HG03280 (cell line): ENCODE measurements at regions not wholly inside any gene's neighbourhood (a gene's known extent, or its start where the extent isn't known, plus 50 kb on each side); places are given as distances from the start of the nearest gene placed in this dataset.

Experiments used
- ATAC-seq: cut with Tn5 transposase; IDR thresholded peaks from one replicate; pipeline ENCODE4 v1.9.1; 2021; ENCODE audit warnings: mild to moderate bottlenecking, moderate library complexity; ENCODE audit not compliant: unreplicated experiment

DNA sequence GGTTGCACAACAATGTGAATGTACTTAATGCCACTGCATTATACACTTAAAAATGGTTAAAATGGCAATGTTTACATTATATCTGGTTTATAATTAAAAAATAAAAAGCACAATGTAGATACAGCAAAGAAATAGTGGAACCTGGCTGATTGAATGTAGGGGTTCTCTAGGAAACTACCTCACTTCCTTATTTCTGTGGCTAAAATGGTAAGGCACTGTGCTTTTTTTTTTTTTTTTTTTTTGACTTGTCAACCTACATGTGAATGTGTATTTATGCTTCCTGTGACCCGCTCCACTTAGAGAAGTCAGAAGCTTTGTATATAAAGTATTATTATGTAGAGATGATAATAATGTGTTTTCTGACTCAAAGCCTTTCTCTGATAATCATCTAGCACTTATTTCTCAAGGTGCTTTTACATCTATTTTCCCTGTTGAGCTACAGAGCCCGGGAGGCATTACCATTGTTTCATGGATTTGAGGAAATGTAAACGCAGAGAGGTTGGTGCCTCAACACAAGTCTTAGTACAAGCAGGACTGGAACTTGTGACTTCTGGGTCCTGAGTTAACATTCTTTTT lies 55.0 kb downstream of the SOX4 start:
- ATAC-seq = no peak

DNA sequence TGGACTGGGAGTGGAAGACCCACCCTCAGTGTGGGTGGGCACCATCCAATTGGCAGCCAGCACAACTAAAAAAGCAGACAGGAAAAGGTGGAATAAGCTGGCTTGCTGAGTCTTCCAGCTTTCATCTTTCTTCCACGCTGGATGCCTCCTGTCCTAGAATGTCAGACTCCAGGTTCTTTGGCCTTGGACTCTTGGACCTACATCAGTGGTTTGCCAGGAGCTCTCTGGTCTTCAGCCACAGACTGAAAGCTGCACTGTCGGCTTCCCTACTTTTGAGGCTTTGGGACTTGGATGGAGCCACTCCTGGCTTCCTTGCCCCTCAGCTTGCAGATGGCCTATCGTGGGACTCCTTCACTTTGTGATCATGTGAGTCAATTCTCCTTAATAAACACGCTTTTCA lies 59.8 kb downstream of the SOX4 start:
- no peak for ATAC-seq

DNA sequence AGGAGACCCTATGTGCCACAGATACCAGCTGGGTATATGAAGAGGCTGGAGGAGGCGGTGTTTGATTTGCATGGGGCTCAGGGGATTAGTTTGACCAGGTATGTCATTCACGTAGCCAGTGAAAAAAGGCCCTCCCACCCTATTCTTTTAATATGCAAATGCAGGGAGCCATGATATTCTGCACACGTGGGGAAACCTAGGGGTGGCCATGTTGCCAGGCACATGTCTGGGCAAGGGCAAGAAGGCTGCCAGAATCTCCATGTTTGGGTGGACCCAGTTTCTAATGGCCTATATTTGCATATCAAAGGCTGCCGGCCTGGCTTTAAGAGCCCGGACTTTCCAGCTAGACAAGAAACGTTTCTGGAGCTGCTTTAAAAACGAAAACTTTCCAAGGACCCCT lies 60.4 kb downstream of the SOX4 start:
- no peak for ATAC-seq

DNA sequence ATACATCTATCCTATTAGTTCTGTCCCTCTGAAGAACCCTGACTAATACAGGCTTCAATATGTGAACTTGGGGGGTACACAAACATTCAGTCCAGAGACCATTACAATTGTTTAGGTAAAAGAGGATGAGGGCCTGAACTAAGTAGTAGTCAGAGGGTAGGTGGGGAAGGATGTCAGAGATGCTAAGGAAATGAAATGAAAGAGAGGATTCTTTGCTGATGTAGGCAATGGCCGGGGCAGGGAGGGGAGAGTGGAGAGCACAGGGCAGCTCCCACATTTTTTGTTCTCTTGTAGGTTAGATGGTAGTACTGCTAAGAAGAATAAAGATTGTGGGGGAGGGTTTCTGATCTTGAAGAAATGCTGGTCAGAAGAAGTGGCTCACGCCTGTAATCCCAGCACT lies 60.8 kb downstream of the SOX4 start:
- no peak for ATAC-seq

DNA sequence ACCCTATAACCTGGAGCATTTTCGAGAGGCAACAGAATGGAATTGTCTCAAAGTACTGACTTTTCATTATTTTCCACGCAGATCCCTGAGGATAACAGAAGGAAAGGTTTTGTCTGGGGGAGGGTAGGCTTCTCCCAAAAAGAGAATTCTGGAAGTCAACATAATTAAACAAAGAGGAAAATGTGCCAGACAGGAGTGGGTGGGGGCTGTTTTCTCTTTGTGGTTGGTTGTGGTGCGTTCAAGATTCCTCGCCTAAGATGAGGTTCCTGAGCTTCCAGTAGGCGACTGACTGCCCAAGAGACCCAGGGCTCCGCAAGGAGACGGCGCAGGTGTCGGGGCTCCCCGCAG lies 70.4 kb downstream of the SOX4 start:
- ATAC-seq = no peak

DNA sequence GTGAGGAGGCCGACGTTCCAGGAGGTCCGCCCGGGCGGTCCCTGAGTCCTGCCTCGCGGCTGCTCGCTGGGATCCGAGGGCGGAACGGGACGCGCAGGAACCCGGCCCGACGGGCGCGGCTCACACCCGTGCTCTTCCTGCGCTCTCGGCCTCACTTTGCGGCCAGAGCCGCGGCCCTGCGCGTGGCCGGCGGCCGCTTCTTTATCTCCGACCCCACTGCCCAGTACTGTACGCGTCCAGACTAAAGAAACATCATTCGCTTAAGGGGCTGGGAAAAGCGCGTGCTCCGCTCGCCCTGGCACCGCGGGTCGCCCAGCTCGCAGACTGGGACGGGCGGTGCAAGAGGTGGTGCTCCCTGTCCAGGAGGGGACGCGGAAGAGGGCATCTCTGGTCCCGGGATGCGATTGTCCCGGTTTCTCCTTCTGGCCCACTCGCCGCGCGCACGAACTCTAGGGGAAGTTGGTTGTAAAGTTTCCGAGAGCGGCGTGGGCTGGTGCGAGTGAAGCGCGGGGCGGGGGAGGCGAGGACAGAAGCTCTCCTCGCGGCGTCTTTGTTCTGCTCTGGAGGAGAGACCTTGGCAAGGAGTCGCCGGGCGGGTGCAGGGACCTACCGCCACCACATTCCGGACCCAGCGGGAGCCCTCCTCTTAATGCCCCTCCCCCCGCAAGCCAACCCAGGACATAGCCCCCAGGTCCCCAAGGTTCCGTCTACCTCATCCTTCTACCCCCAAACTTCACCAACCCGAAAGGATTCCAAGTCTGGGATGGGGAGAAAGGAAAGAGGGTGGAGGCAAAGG lies 71.0 kb downstream of the SOX4 start:
- ATAC-seq = no peak

DNA sequence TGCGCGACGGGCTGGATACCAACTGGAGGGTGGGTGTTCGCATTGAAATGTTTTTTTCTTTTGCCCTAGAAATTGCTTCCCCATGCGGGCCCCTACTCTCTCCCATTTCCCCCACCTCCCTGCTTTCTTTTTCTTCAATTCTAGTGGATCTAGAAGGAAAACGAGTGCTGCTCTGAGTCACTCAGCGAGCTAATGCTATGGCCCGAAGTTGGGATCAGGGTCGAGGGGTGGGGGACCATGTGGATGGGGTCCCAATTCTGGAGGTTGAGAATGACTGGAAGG lies 71.5 kb downstream of the SOX4 start:
- no peak for ATAC-seq

DNA sequence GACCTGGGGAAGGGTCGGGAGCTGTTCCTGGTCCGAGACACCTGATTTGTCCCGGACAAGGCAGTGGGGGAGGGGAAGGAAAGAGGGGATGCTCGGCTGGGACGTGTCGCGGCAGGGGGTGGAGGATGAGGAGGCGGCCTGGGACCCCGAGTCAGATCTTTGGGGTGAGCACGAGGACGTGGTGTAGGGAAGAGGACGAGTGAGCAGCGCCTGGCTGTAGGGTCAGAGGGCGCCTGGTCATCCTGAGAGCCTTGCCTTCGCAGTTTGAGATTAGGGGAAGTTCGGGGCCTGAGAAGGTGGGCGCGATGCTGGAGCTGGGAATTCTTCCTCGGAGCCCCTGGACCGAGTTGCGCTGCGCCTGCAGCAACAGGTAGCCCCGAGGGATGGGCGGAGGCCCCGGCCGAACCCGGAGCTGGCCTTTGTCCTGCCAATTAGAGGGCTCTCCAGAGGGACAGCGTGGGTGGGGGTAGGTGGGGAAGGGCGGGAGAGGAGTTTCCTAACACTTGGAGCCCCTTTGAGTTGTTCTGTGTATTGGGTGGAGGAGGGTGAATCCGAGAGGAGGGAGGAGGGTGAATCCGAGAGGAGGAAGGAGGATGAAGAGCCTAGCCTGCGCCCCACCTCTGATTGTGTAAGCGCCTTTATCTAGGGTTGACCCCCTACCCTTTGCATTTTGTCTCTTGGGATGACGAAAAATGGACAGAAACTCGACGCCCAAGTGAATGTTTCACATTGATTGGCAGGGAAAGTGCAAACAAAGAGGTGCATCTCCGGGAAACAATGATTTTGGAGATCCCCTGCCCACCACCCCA lies 72.0 kb downstream of the SOX4 start:
- no peak for ATAC-seq

DNA sequence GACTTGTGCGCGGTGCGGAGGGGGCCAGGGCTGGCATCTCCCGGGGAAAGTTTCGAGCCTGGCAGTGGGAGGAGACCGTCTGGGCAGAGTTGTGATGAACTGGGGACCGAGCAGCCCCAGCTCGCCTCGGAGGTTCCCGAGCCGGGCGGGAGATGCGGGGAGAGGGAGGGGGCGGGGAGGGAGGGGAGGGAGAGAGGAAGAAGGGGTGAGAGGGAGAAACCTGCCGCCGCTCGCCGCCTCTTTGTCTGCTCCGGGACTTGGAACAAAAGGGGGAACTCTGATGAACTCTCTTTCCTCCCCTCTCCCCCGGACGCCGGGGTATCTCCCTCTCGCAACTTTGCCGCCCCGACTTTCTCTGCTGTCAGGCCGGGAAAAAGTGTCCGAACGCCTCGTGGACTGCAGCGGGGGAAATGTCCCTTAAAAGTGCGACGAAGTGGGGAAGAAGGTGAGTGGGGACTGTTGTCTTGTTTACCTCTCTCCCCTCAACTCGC lies 72.7 kb downstream of the SOX4 start:
- no peak for ATAC-seq

DNA sequence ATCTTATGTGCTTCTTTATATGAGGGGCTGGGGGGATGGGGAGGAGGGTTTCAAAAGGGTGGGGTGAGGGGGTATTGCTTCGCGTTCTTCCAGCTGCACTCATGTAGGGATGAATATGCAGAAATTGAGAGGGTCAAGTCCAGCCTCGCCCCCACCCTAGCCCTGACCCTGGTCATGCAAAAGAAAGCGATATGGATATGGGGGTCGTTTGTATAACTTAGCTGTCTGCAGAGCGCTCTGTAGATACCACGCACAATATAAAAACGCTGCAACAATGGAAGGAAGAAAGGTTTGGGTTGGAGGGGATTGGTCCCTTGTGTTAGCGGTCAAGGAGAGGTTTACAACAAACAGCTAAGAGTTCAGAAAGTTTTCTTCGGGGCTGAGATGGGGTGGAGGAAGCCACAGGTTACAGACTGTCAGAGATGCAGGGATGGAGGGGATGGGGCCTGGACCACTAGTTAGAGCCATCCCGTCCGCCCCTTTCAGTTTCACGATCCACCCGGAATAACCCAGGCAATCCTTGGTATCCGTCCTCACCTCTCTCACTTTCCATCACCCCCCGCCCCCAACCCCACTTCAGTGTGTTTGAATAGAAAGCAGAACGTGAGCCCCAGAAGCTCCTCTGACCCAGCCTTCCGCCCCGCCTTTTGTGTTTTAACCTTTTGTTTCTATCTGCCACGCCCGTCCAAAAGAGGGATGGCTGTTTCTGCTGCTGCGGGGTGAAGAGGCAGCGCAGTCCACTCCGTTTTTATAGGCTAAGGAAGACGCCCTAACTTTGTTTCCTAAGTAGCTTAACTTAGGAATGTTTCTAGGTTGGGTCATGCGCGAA lies 73.5 kb downstream of the SOX4 start:
- ATAC-seq = no peak

DNA sequence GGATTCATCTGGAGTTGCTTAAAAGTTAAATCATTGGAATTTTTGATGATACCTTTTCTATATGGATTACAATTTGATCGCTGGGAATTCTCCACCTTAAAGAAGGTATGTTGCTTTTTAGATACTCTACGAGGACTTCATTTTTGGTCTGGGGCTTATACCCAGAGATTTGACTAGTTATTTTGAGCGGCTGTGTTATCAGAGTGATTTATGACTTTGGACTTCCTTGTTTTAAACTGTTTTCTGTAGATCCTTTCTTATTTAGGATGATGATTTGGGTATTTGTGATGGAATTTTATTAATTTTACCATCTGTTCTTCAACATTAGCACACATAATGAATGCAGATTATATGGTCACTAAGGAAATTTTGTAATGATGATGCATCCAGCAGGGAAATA lies 75.2 kb downstream of the SOX4 start:
- ATAC-seq = no peak

DNA sequence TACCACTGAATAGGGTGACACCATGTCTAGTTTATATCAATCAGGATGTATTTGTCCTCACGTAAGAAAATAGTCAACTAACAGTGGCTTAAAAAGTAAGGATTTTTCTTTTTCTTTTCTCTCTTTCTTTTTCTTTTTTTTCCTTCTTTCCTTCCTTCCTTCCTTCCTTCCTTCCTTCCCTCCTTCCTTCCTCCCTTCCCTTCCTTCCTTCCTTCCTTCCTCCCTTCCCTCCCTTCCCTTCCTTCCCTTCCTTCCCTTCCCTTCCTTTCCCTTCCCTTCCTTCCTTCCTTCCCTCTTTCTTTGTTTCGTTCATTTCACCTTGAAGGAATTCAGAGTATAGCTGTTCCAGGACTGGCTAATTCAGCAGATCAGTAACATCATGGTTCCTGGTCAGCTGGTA lies 83.2 kb downstream of the SOX4 start:
- ATAC-seq = no peak

DNA sequence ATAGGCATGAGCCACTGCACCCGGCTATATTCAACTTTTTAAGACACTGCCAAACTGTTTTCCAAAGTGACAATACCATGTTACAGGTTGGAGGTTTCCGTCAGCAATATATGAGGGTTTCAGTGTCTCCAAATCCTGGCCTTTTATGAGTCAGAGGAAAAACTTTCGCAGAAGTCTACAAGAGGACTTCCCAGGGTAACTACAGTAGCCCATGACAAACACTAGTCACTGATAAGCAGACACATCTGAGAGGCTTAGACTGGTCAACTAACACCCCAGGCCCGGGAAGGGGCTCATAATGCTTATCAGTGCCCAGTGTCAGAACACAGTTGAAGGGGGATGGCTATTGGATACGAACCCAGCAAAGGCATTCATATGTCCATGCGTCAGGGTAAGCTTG lies 85.4 kb downstream of the SOX4 start:
- ATAC-seq = no peak

DNA sequence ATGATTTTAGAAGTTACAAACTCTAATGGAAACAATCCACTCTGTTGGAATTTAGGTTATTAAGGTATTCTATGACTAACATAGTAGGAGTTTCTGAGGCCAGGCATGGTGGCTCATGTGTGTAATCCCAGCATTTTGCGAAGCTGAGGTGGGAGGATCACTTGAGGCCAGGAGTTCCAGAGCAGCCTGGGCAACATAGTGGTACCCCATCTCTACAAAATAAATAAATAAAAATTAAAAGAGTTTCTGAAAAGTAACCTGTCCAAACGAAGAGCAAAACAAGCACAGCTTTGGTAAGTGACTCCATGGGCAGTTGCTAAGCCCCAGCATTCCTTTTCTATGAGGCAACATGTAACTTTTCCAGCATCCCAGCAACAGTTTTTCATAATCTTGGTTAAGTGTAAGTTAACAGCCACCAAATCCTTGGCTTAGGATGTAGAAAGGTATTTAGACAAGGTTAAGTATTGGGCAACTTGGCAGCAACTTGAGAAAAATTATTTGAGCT lies 86.3 kb downstream of the SOX4 start:
- no peak for ATAC-seq

DNA sequence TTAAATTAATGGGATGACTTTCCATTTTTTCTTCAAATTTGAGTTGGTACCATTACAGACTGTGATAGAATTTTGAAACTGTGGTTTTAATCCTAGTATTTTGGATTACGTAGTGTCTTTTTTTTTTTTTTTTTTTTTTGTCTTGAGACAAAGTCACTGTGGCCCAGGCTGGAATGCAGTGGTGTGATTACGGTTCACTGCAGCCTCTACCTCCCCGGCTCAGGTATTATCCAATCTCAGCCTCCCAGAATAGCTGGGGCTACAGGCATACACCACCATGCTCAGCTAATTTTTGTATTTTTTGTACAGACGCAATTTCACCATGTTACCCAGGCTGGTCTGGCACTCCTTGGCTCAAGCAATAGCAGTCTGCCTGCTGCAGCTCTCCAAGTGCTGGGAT lies 87.1 kb downstream of the SOX4 start:
- no peak for ATAC-seq

DNA sequence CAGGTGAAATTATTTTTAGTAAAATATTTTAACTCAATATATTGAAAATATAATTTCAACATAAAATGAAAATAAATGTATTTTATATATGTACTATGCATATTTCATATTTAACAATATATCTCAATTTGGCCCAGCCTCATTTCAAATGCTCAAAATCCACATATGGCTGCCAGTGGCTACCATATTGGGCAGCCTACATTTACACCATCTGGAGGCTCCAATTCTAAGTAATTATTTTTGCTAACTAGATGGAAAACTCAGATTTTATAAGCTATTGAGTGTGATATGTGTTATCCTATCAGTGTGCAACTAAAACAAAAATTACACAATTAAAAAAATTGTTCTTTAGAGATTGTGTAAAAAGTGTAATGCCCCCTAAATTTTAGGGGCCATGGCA lies 96.9 kb downstream of the SOX4 start:
- no peak for ATAC-seq

DNA sequence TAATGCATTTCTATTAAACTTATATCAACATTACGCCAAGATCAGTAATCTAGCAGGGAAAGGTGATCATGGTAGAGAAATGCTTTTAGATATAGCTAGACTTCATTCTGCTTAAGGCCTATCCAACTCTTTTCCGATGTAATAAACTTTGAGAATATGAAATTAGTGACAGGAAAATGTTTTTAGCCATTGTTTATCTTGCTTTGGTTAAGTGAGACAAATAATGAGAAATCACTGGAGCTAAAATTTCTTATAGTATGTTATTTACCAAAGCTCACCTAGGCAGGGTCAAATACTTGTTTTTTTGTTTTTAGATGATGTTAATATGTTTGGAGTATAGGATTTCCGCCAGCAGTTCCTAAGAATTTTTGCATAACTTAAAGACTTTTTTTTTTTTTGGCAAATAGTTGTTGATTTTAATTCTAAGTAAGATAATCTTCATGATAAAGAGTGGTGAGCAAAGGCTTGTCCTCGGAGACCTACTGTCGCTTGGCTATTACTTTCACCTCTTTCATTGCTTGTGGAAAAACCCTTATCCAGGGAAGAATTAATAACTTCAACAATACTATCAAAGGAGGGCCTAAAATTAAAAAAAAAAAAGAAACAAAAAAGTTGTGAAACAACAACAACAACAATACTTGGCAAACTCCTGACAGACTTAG lies 98.3 kb downstream of the SOX4 start:
- ATAC-seq = no peak

DNA sequence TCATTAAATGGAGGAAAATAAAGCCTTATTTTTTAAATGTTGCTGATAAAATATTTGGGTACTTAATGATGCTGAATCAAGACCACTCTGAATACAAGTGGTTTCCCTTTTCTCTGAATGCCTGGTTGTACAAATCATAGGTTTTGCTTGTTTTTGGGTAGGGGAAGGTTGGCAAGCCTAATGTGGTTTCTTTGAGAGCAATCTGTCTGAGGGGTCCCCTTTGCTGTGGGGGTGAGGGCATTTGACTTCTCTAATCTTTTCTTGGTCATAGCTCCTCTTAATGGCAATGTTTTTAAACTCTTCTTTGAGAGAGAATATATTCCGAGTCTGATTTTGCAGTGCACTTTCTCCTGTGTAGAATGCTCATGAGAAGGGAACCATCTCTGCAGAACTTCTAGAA lies 99.2 kb downstream of the SOX4 start:
- no peak for ATAC-seq

DNA sequence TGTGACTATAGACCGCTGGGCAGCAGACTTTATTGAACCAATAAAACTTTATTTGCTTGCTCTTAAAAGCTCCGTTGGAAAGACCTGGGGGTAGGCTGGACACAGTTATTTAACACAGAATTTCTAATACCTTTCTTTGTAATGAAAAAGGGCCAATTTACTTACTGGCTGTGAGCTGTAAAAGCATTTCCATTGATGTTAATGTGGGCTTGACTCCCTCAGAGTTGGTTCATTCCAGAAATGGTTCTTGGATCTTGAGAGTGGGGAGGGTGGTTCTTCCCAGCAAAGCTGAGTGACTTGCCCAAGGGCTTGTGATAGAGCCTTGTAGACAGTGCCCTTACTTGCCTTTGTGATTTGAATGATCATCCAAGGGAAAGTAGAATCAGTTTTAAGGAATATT lies 100.6 kb downstream of the SOX4 start:
- ATAC-seq = no peak

DNA sequence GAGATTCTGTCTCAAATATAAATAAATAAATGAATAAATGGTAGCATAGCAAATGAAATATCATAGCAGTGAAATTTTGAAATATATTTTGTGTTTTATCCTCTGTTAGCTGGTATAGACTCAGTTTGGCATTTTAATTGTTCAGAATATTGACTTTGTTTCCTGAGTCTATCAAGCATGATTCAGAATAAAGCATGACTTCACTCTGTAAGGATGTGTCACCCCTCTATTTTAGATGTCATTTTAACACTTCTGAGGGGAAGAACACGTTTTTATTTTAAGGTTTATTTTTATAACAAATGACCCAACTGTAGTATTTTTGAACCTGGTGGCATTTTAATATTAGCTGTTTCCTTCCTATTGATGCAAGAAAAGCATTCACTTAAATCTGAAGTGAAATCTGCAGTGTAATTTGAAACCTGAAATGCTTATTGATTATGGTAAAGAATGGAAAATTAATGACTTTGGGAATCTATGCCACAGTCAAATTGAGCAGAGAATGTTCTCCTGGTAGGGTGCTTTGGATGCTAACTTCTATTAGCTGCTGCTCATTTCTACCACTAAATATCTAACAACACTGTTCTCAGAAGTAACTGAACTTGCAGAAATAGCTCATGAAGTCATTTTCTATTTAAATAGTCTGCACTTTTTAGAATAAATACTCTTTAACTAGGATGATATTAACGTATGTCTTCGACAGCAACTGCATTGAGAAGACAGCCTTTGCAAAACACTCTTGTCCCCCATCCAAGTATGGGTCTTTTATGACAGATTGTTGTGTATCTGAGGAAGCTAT lies 114.2 kb downstream of the SOX4 start:
- no peak for ATAC-seq
